GM18511 (cell line): ENCODE measurements at regions not wholly inside any gene's neighbourhood (a gene's known extent, or its start where the extent isn't known, plus 50 kb on each side); places are given as distances from the start of the nearest gene placed in this dataset.

ENCODE experiments used
- ATAC-seq: cut with Tn5 transposase; IDR thresholded peaks from one replicate; pipeline ENCODE4 v1.9.1; 2021; ENCODE audit warnings: mild to moderate bottlenecking, moderate library complexity; ENCODE audit not compliant: unreplicated experiment

DNA sequence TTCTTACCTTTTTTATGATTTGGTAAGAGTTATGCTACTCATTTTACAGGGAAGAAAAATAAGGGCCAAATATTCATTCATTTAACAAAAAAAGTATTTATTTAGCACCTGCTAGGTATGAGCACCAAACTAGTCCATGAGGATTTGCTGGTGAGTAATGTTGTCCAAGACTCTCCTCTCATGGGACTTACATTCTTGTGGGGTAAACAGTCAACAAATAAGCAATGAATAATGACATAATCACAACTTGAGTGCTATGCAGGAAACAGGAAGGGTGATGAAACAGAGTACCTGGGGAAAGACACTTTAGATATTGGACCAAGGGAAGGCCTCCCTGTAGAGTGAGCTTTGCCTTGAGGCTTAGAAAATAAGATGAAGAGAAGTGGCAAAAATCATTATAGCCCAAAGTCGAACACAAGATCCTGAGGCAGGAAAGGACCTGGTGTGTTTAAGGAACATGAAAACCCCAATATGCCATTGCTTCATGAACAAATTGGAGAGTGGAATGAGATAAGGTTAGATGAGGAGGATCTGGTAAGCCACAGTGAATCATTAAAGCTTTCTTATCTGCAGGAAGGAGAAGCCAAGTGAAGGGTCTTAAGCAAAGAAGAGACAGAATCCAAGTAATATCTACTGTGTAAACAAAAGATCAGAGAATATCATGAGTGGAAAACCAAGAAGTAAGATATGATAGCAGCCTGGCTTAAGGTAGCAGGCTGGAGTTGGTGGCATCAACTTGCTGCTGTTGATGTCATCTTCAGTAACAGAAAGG is 294.5 kb upstream of the NBEA start:
- no peak for ATAC-seq

DNA sequence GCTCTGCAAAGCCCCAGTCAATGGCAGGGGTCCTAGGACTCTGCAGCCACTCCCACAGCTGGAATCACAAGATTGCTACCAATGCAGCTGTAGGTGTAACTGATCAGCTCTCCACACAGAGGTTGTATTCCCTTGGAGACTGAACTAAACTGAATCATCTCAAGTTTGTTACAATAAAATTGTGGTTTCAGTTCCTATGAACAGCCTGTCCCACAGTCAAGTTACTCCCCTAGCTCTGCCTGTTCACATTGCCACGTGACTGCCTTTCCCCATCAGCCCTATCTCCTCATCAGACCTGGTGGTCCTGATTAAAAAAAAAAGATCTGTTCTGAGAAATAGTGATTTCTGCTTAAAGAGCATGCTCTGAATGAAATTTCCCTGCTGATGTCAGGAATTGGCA is 287.9 kb upstream of the NBEA start:
- ATAC-seq = no peak

DNA sequence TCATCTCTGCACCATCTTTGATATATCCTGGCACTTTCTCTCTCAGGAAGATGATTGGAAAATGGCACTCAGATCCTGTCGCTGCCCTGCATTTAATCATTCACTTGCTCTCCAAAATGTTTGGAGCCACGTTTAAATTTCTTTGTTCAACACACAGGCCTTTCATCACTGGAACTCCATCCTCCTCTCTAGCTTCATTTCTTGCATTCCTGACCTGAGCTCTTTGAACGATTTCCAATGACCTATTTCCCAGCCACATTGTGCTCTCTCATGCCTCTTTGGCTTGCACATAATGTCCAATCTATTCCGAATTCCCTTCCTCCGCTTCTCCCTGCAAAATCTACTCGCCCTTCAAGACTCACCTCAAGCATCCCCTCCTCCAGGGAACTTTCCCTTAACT is 287.4 kb upstream of the NBEA start:
- no peak for ATAC-seq

DNA sequence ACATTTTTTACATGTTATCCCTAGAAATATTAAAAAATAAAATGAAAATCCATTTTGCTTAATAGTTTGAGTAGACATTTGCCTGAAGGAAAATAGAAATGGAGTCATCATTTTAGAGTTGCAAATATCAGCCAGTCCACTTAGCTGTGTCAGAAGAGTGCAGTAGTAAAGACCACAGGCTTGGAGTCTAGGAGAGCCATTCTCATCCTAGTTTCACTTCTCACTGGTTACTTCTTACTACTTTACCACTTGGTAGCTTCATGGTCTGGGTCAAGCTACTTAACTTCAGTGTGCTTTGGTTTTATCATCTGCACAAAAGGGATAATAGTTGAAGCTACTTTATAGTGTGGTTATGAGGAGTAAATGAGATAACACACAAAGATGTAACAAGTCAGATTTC is 286.5 kb upstream of the NBEA start:
- no peak for ATAC-seq

GRCh38 chr13:34657716-34658115 is 284.4 kb upstream of the NBEA start:
- ATAC-seq = no peak

DNA sequence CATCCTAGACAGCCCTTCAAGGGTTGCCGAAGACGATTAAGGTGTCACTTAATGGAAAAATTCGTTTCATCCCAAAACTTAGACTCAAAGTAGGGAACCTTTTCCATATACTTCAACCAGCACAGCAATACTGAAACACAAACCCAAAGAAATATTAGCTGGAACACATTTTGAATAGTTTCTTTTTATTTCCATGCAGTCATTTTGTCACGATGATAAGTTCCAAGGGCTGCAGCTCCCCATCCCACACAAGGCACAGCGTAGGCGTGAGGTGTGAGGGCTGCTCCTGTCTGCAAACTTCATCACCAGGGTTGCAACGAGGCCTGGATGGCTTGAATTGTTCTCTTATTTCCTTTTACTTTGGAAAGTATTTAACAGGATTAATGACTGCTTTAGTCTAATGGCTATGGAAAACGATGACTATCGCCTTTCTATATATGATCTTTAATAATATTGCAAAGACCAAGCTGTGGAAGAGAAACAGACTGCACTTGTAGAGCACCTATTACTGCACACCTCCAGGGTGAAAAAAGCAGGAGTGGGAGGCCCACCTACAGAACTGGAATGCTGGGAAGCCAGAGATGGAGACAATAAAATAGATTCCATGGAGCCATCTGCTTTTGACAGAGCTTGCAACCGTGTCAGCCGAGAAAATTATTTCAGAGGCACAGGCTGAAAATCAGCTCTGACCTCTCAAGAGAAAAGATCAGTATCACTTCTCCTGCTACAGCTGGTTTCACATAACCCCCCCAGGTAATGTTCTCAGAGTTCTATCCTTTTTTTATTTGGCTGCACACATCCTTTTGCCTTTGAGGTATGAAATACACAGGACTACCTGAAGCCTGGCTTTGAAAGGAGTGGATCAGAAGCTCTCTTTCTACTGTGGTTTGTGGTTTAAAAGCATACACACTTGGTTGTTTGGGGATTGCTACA is 274.5 kb upstream of the NBEA start:
- ATAC-seq = no peak

GRCh38 chr13:34671137-34671536 is 270.9 kb upstream of the NBEA start:
- ATAC-seq = no peak

DNA sequence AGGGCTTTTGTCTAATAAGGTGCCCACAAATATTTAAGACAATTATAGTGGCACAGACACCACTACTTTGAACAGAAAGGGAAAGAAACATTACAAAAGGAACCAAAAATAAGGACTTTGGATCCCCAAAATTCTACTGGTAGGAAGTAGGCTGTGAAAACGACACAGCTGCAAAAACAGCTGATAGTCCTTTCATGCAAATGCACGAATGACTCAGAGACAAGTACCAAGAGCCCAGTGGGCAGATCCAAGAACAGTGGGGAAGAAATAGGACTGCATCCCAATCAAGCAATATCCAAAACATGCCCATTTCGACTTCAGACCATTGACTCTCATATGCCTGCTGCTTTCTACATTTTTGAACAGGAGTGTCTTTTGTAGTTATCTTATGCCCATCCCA is 269.4 kb upstream of the NBEA start:
- no peak for ATAC-seq

- ATAC-seq = no peak
Observed at GRCh38 chr13:34675626-34676025, 266.4 kb upstream of the NBEA start.

DNA sequence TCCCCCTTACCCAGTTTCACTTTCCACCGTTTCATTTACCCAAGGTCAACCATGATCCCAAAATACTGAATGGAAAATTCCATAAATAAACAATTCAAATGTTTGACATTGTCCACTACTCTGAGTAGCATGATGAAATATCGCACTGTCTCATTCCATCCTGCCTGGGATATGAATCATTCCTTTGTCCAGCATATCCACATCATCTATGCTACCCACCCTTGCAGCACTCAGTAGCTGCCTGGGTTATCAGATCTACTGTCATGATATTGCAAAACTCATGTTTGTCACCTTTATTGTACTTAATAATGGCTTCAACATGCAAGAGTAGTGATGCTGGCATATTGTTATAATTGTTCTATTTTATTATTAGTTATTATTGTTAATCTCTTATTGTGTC is 263.9 kb upstream of the NBEA start:
- no peak for ATAC-seq

DNA sequence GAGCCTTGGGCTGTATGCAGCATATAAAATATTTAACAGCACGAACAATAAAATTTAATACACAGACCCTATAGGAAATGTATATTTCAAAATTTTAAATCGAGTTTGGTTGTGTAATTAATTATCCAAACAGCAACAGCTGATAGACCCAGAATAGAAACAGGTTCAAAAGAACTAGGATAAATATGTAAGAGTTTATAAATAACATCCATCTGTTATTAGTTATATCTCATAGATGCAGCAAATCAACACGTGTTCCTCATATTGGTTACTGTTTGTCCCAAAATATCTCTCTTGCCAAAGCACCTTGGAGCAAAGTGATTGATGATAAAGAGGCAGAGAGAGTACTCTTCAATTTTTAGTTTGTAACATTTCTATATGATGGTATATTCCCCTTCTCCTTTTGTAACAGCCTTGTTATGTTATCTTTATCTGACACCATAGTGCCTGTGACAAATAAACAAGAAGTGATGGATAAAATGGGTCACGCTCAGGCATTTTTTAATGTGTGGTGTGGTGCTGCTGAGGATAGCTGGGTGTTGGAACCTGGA is 260.6 kb upstream of the NBEA start:
- ATAC-seq = no peak

DNA sequence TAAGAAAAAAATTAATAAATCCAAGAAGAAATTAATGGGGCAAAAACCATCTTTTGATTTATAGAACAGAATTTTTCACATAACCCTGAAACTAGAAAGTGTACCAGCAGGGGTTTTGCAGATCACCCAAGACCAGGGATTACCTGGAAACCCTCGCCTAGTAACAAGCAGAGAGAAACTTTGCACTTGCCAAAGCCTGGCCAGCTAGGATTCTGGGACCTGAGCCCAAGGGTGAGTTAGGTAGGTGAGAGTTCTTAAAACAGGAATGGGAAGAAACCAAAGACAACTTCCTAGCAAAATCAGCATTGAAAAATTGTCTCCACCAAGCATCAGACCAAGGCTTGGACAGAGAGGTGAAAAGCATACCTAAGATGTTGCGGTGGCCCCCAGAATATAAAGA is 247.0 kb upstream of the NBEA start:
- no peak for ATAC-seq

DNA sequence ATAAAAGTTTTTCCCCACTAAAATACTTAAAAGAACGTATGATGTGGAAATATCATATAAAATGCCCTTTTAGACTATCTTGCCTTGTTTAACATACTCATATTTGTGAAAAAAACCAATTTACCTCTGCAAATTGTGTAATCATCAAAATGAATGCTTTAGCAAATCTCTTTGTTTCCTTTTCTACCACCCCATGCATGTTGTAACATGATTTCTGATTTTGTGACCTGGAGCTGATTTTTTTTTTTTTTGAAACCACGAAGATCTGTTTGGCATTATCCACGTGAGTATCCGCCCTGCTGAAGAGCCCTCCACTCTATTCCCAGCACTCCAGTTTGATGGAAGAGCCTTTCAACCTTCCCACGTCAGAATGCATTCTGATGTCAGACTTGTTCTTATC is 245.8 kb upstream of the NBEA start:
- no peak for ATAC-seq

DNA sequence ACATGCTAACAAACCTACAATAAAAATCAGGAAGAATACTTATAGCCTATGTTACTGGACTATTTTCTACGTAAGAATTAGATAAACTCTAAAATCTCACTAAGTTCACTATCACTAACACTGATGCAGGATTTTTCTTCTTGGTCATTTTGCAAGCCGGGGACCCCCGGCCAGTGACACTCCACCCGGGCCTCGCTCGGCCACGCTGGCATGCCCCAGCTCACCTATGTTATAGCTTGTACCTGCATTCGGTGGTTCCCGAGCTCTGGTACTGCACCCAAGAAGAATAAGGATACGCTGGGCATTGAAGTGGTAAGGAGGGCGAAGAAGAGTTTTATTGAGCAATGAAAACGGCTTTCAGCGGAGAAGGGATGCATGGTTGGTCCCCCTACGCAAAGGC is 245.3 kb upstream of the NBEA start:
- ATAC-seq = no peak

GRCh38 chr13:34698945-34699344 is 243.1 kb upstream of the NBEA start:
- no peak for ATAC-seq

DNA sequence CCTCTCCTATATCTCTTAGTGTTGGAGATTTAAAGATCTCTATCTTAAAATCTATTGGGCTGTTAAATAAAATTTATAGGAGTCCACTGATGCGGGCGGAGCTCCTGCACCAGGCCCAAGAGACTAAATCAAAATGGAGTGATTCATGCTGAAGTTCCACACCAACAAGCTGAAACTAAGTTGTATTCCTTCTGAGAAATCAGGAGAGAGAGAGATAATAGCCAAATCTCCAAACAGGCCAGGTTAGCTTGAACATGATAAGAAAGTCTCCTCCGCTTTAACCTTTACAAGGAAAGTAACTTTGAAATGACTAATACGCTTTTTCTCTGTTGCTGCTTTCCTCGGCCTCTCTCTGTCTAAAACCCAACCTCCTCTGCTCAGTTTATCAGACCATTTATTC is 241.9 kb upstream of the NBEA start:
- no peak for ATAC-seq

DNA sequence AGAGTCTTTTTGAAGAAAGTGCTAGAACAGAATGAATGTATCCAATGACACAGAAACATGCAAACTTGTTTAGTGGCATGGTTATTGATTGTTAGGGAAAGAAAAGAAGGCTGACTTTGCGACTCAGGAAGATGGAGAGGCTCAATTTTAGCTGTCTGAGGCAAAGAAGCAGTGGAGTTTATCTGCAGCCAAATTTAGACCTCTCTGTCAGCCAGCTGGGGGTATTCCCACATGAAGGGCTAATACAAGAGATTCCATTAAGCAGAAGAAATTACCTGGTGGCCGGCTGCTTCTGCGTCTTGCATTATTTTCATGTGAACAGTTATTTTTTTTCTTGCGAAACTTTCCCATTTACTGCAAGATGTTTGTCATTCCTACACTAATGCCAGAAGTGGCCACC is 240.2 kb upstream of the NBEA start:
- ATAC-seq = no peak

DNA sequence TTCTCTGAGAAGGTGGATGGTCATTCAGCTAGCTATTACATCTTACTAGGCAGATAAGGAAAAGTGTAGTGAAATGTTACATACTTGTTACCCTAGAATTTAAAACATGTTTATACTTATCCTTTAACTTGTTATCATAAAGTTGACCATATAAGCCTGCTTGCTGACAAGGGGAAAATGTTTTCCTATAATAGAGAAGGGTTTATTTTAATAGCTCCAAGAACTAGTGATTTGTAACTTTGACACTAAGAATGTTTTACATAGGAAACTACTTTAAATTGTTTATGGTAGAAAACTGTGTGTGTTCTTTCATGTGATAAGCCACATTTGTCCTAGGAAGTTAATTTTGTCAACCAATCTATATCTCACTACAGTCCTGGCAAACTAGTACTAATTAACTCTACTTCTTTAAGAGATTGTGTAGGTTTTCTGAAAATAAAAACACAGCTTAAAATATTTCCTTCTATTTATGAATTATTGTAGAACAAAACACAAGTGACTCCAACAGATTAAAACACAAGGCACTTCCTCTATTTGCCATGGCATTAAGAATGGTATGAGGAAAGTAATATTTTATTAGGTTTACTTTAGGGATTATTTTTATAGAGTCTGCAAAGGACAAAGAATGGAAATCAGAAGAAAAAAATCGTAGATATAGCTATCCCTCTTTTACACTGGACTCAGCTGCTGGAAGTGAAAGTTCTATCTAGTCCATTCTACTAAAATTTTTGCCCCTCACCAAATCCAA is 233.3 kb upstream of the NBEA start:
- no peak for ATAC-seq

GRCh38 chr13:34719060-34719875 is 222.8 kb upstream of the NBEA start:
- ATAC-seq = no peak

- ATAC-seq = no peak
Observed at GRCh38 chr13:34720618-34721017, 221.5 kb upstream of the NBEA start.
